GM06990 (cell line): ENCODE measurements at regions not wholly inside any gene's neighbourhood (a gene's known extent, or its start where the extent isn't known, plus 50 kb on each side); places are given as distances from the start of the nearest gene placed in this dataset.
"Not testable (repeated sequence)": the region's sequence is repeated elsewhere in the genome, so short reads cannot be mapped to it uniquely, and the experiment has no call there.

Experiments
- DNase-seq: peaks from one replicate; pipeline ENCODE4 v3.0.0-alpha.2; 2011; ENCODE audit not compliant: insufficient read length; ENCODE audit errors: extremely low read depth
- H3K27me3 ChIP-seq: replicated peaks from 2 replicates; pipeline ENCODE4 v1.6.0; 2011; ENCODE audit warnings: low read length; ENCODE audit not compliant: control insufficient read depth, insufficient read depth
- H3K36me3 ChIP-seq: 2 replicates; pipeline ENCODE4 v1.5.1; 2011; ENCODE audit warnings: low read length; ENCODE audit not compliant: control insufficient read depth, insufficient read depth
- H3K4me3 ChIP-seq: replicated peaks from 2 replicates; pipeline ENCODE4 v1.5.1; 2011; ENCODE audit warnings: low read depth, mild to moderate bottlenecking, control low read depth, low read length
- CTCF ChIP-seq: IDR thresholded peaks from 2 replicates; pipeline ENCODE4 v1.5.1; 2011; ENCODE audit warnings: low read length, control low read depth, mild to moderate bottlenecking, inconsistent platforms; ENCODE audit not compliant: insufficient read depth, poor library complexity, severe bottlenecking

DNA sequence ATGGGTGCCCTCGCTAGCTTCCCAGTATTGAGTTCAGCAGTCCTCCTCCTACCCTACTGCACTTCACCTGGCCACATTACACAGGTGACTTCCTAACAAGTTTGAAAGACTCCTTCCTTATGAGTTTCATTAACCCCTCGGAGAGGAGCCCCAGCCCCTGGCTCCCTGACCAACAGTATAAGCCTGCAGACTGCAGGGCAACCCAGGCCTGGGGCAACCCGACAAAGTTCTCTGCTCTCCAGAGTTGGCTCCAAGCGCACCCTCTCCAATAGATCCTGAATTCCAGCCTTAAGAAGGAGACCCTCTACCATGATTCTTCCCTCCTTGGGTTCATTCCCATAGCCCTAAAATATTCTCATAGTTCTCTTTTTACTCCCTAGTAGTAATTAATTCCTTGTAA is 1162.8 kb upstream of the TMEFF2 start:
- Histone ChIP-seq H3K4me3 (no peak overlapping the region), H3K27me3 (no peaks in the 10 kb centered on the region), H3K36me3 (no peaks in the 10 kb centered on the region)
- DNase-seq: no peak
- no peak for TF ChIP-seq CTCF

DNA sequence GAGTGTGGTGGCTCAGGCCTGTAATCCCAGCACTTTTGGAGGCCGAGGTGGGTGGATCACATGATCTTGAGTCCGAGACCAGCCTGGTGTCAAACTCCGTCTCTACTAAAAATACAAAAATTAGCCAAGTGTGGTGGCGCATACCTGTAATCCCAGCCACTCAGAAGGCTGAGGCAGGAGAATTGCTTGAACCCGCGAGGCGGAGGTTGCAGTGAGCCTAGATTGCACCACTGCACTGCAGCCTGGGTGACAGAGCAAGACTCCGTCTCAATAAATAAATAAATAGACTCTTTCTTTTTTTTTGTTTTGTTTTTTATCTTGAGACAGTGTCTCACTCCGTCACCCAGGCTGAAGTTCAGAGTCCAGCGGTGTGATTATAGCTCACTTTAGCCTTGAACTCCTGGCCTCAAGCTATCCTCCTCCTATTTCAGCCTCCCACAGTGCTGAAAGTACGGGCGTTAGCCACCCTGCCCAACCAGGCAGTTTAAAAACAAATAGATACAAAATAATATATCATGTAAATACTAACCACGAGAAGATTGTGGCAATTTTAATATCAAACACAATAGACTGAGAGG is 1158.0 kb upstream of the TMEFF2 start:
- H3K4me3 ChIP-seq: not testable (repeated sequence)

GRCh38 chr2:193350509-193350908 is 1155.8 kb upstream of the TMEFF2 start:
- H3K36me3 ChIP-seq: no peaks in the 10 kb centered on the region
- no peak for TF ChIP-seq CTCF
- H3K4me3 ChIP-seq: no peak overlapping the region
- DNase-seq: no peak
- H3K27me3 ChIP-seq: no peaks in the 10 kb centered on the region

More for the DNA sequence above, 1158.0 kb upstream of the TMEFF2 start:
- DNase-seq, H3K27me3 ChIP-seq, H3K36me3 ChIP-seq: not testable (repeated sequence)

GRCh38 chr2:193349642-193350041 is 1154.9 kb upstream of the TMEFF2 start:
- H3K4me3 ChIP-seq: no peak overlapping the region
- DNase-seq: no peak
- no peak for TF ChIP-seq CTCF
- H3K27me3 ChIP-seq: no peaks in the 10 kb centered on the region
- H3K36me3 ChIP-seq: no peaks in the 10 kb centered on the region

DNA sequence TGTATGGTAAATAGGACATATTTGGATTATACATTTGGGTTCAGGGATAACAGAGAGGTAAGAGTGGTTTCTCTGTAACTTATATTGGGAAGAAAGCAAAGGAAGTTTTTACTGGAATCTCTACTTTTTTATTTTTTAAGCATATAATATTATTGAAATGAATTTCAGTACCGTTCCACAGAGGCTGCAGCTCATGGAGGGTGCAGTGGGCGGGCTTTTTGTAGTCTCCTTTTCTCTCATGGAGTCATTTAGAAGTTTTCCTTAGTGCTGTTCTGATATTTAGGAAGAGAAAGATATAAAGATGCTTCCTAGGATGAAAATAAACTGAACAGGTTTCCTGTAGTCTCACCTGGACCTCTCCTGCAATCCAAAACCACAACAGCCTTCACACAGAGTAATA is 1153.3 kb upstream of the TMEFF2 start:
- Histone ChIP-seq H3K4me3 (no peak overlapping the region), H3K36me3 (no peaks in the 10 kb centered on the region), H3K27me3 (no peaks in the 10 kb centered on the region)
- TF ChIP-seq CTCF: no peak
- no peak for DNase-seq

DNA sequence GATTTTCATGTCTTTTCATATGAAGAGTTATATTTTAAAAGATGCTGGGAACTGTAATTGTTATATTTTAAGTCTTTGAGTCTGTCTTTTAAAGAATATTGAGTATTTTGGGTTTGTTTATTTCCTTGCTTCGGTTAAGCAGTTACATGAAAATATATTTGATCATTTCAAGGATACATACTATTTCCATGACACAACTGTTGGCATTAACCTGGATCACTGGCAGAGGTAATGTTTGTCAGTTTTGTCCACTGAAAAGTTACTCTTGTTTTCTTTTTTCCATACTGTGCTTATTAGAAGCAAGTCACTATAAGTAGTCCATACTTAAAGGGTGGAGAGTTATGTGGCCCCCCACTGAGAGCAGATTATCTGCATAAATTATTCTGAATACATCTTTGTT is 1142.0 kb upstream of the TMEFF2 start:
- no peaks in the 10 kb centered on the region for H3K27me3 ChIP-seq
- no peak for DNase-seq
- no peak overlapping the region for H3K4me3 ChIP-seq
- no peak for TF ChIP-seq CTCF
- no peaks in the 10 kb centered on the region for H3K36me3 ChIP-seq
